Endodermal cell (in vitro differentiated cells): ENCODE measurements at regions not wholly inside any gene's neighbourhood (a gene's known extent, or its start where the extent isn't known, plus 50 kb on each side); places are given as distances from the start of the nearest gene placed in this dataset.

ENCODE experiments used
- DNase-seq: peaks from one replicate; pipeline ENCODE4 v3.0.0-alpha.2; 2017
- H3K27ac ChIP-seq: 2 replicates; pipeline ENCODE4 v1.5.1; 2013; ENCODE audit warnings: mild to moderate bottlenecking, low read depth, low read length, moderate library complexity
- H3K27me3 ChIP-seq: 2 replicates; pipeline ENCODE4 v1.6.1; 2013; ENCODE audit warnings: mild to moderate bottlenecking, low read length, moderate library complexity; ENCODE audit not compliant: insufficient read depth, control insufficient read depth, poor library complexity, severe bottlenecking
- H3K36me3 ChIP-seq: 2 replicates; pipeline ENCODE4 v1.7.0; 2013; ENCODE audit warnings: mild to moderate bottlenecking, low read length, moderate library complexity; ENCODE audit not compliant: control insufficient read depth, insufficient read depth
- H3K4me1 ChIP-seq: one replicate; pipeline ENCODE4 v1.7.0; 2013; ENCODE audit warnings: low read length; ENCODE audit not compliant: control insufficient read depth, insufficient read depth
- H3K4me3 ChIP-seq: 2 replicates; pipeline ENCODE4 v1.5.1; 2013; ENCODE audit warnings: mild to moderate bottlenecking, low read length, moderate library complexity
- H3K9ac ChIP-seq: 2 replicates; pipeline ENCODE4 v1.6.1; 2013; ENCODE audit warnings: mild to moderate bottlenecking, low read length, moderate library complexity; ENCODE audit not compliant: poor library complexity, severe bottlenecking; ENCODE audit errors: extremely low read depth
- H3K9me3 ChIP-seq: 2 replicates; pipeline ENCODE4 v1.6.1; 2013; ENCODE audit warnings: mild to moderate bottlenecking, low read length, moderate library complexity; ENCODE audit not compliant: control insufficient read depth
- H3K27ac Mint-ChIP-seq: 2 replicates; pipeline ENCODE4 v1.8.0; 2020; ENCODE audit warnings: mixed read lengths
- H3K27me3 Mint-ChIP-seq: 2 replicates; pipeline ENCODE4 v1.8.0; 2021; ENCODE audit warnings: mild to moderate bottlenecking, mixed read lengths; ENCODE audit not compliant: insufficient read depth
- H3K36me3 Mint-ChIP-seq: 2 replicates; pipeline ENCODE4 v1.8.0; 2020; ENCODE audit warnings: low read depth, mixed read lengths
- H3K4me1 Mint-ChIP-seq: 2 replicates; pipeline ENCODE4 v1.8.0; 2020; ENCODE audit warnings: mixed read lengths
- H3K4me3 Mint-ChIP-seq: 2 replicates; pipeline ENCODE4 v1.8.0; 2020; ENCODE audit warnings: mild to moderate bottlenecking, moderate library complexity, mixed read lengths
- H3K9me3 Mint-ChIP-seq: 2 replicates; pipeline ENCODE4 v1.8.0; 2020; ENCODE audit warnings: mild to moderate bottlenecking, mixed read lengths
- WGBS, 2 experiments: methylation state at CpG; one replicate each; pipeline versions ENCODE4 v1.1.5 to v1.1.7; 2013; ENCODE audit warnings: missing lambda C conversion rate in 2 of 2, mixed read lengths in 1 of 2; ENCODE audit not compliant: insufficient coverage in 1 of 2, insufficient read length in 1 of 2; 5-methylcytosine and 5-hydroxymethylcytosine counted together
- TF ChIP-seq, protein P1 (sequence below): fragments of 200-600 bp; sonication (generic); conservative IDR thresholded peaks from 2 replicates; pipeline ENCODE4 v1.5.0; 2021; ENCODE audit warnings: antibody characterized with exemption, mild to moderate bottlenecking

DNA sequence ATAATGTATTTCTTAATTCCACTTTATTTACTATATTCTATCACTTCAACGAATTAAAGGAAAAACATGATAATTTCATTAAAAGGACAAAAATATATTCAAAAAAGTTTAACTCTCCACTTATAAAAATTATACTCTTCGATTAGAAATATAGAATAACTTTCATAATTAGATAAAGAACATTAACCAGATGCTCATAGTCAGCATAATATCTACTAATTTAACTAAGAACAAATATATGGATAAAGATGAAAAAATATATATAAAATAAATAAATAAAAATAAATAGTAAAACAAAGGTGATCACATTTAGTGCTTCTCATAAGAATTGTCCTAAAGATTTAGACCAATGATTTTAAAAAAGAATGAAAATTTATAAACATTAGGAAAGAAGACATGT lies 1065.2 kb upstream of the CNTN5 start:
- Histone ChIP-seq H3K4me3 (no peak overlapping the region), H3K9me3 (peaks cover 9% of the 10 kb centered on the region), H3K9ac (no peak overlapping the region), H3K27ac (no peak overlapping the region), H3K4me1 (no peaks in the 10 kb centered on the region), H3K27me3 (no peaks in the 10 kb centered on the region), H3K36me3 (no peaks in the 10 kb centered on the region)
- H3K36me3 Mint-ChIP-seq = peaks cover 2% of the 10 kb centered on the region
- peaks cover 7% of the 10 kb centered on the region for H3K9me3 Mint-ChIP-seq
- no peak for DNase-seq
- peaks cover 2% of the 10 kb centered on the region for H3K4me1 Mint-ChIP-seq
- H3K27me3 Mint-ChIP-seq = no peaks in the 10 kb centered on the region
- TF ChIP-seq, protein P1, sequence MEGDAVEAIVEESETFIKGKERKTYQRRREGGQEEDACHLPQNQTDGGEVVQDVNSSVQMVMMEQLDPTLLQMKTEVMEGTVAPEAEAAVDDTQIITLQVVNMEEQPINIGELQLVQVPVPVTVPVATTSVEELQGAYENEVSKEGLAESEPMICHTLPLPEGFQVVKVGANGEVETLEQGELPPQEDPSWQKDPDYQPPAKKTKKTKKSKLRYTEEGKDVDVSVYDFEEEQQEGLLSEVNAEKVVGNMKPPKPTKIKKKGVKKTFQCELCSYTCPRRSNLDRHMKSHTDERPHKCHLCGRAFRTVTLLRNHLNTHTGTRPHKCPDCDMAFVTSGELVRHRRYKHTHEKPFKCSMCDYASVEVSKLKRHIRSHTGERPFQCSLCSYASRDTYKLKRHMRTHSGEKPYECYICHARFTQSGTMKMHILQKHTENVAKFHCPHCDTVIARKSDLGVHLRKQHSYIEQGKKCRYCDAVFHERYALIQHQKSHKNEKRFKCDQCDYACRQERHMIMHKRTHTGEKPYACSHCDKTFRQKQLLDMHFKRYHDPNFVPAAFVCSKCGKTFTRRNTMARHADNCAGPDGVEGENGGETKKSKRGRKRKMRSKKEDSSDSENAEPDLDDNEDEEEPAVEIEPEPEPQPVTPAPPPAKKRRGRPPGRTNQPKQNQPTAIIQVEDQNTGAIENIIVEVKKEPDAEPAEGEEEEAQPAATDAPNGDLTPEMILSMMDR = no peak
- no peak overlapping the region for H3K27ac Mint-ChIP-seq
- H3K4me3 Mint-ChIP-seq = no peak overlapping the region
- WGBS, 2 experiments = 100% methylated on average over 1 of the region's 2 CpGs; no CpG with 5 or more reads in 1 of the 2 experiments

DNA sequence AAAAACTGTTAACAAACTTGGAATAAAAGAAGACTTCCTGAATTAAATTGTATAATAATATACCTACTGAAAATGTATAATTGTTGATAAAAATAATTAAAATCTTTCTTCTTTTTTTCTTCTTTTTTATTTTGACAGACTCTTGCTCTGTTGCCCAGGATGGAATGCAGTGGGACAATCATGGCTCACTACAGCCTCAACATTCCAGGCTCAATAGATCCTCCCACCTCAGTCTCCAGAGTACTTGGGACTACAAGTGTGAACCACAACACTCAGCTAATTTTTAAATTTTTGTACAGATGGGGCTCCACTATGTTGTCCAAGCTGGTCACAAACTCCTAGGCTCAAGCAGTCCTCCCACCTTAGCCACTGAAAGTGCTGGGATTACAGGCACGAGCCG lies 1063.8 kb upstream of the CNTN5 start:
- H3K4me1 Mint-ChIP-seq = peaks cover 2% of the 10 kb centered on the region
- H3K4me3 Mint-ChIP-seq = no peak overlapping the region
- no peak for DNase-seq
- no peaks in the 10 kb centered on the region for H3K36me3 ChIP-seq
- no peaks in the 10 kb centered on the region for H3K36me3 Mint-ChIP-seq
- H3K4me3 ChIP-seq = no peak overlapping the region
- H3K27me3 Mint-ChIP-seq = no peaks in the 10 kb centered on the region
- H3K9me3 ChIP-seq = no peaks in the 10 kb centered on the region
- no peaks in the 10 kb centered on the region for H3K4me1 ChIP-seq
- H3K27me3 ChIP-seq = no peaks in the 10 kb centered on the region
- WGBS, 2 experiments = 66% methylated on average over 2 of the region's 2 CpGs; no CpG with 5 or more reads in 1 of the 2 experiments
- H3K9ac ChIP-seq = no peak overlapping the region
- H3K27ac ChIP-seq = no peak overlapping the region
- no peaks in the 10 kb centered on the region for H3K9me3 Mint-ChIP-seq
- no peak overlapping the region for H3K27ac Mint-ChIP-seq
- TF ChIP-seq, protein P1 = no peak

DNA sequence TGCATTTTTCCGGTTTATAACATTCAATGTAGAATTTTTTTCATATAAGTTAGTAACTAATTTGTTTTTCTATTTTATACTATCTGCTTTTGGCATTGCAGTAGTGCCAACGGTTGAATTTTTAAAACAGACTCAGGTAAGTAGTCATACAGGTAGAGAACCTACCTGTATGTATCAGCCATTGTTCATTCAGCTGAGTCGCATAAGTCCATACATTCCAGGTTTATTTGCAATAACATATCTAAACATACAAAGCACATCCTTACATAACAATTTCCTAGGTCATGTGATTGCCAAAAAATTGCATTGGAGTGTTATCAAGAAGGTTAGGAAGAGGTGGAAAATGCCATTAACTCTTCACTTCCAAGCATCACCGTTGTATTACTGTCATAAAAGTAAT lies 1059.3 kb upstream of the CNTN5 start:
- H3K4me3 ChIP-seq = no peak overlapping the region
- Mint-ChIP-seq H3K9me3 (no peaks in the 10 kb centered on the region), H3K4me1 (no peaks in the 10 kb centered on the region), H3K27ac (no peak overlapping the region), H3K4me3 (no peak overlapping the region), H3K27me3 (no peaks in the 10 kb centered on the region), H3K36me3 (no peaks in the 10 kb centered on the region)
- no peak for DNase-seq
- H3K4me1 ChIP-seq = no peaks in the 10 kb centered on the region
- 82% methylated on average over 2 of the region's 4 CpGs; no CpG with 5 or more reads in 1 of the 2 experiments for WGBS, 2 experiments
- no peak overlapping the region for H3K27ac ChIP-seq
- TF ChIP-seq, protein P1 = no peak
- H3K36me3 ChIP-seq = no peaks in the 10 kb centered on the region
- no peaks in the 10 kb centered on the region for H3K27me3 ChIP-seq
- H3K9me3 ChIP-seq = no peaks in the 10 kb centered on the region
- H3K9ac ChIP-seq = no peak overlapping the region
